Effector memory CD8-positive, alpha-beta T cell (primary cell): ENCODE measurements at regions not wholly inside any gene's neighbourhood (a gene's known extent, or its start where the extent isn't known, plus 50 kb on each side); places are given as distances from the start of the nearest gene placed in this dataset.
"Not testable (repeated sequence)": the region's sequence is repeated elsewhere in the genome, so short reads cannot be mapped to it uniquely, and the experiment has no call there.

Experiments used
- ATAC-seq: fragments of 150-1000 bp; cut with Tn5 transposase; replicated peaks from 2 replicates; pipeline ENCODE4 v1.10.0; 2021; ENCODE audit warnings: mild to moderate bottlenecking, moderate library complexity
- DNase-seq, 3 experiments: peaks; one replicate each; pipeline ENCODE4 v3.0.0; 2021
- H3K27ac Mint-ChIP-seq, 2 donors: one replicate each; pipeline ENCODE4 v1.8.0; 2022; ENCODE audit warnings: mild to moderate bottlenecking in 2 of 2, mixed read lengths in 2 of 2, moderate library complexity in 2 of 2
- H3K27me3 Mint-ChIP-seq, 2 donors: one replicate each; pipeline ENCODE4 v1.8.0; 2022; ENCODE audit warnings: mixed read lengths in 2 of 2
- H3K36me3 Mint-ChIP-seq: one replicate; pipeline ENCODE4 v1.8.0; 2022; ENCODE audit warnings: mild to moderate bottlenecking, moderate library complexity, mixed read lengths; ENCODE audit not compliant: insufficient read depth
- H3K4me1 Mint-ChIP-seq, 2 donors: one replicate each; pipeline ENCODE4 v1.8.0; 2022; ENCODE audit warnings: low read depth in 2 of 2, mixed read lengths in 2 of 2
- H3K4me3 Mint-ChIP-seq, 2 donors: one replicate each; pipeline ENCODE4 v1.8.0; 2022; ENCODE audit warnings: mild to moderate bottlenecking in 2 of 2, mixed read lengths in 2 of 2, moderate library complexity in 2 of 2
- H3K9me3 Mint-ChIP-seq, 2 donors: one replicate each; pipeline ENCODE4 v1.8.0; 2022; ENCODE audit warnings: mixed read lengths in 2 of 2

DNA sequence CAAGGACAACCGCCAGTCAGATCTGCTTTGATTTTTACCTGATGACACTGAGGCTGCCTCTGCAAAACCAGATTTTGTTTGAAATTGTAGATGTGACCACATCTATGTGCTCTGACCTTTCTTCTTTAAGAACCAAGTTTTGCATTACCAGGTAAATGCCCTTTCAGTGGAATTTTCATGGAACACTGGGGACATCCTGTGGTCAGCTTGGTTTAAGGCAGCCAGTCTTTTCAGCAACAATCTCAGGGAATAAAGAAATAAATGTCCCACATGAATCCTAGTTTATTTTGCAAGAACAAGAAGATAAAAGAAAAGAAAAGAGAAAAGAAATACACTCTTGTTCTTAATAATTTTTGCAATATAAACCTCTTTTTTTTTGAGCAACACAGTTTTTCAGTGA is 90.6 kb downstream of the POU3F3 start:
- Mint-ChIP-seq H3K4me3 (no peak overlapping the region), H3K27ac (no peak overlapping the region), H3K27me3 (peaks cover 19 to 64% of the 10 kb centered on the region in 2 donors), H3K36me3 (no peaks in the 10 kb centered on the region), H3K4me1 (no peaks in the 10 kb centered on the region), H3K9me3 (no peaks in the 10 kb centered on the region)
- ATAC-seq: no peak
- no peak for DNase-seq

- H3K4me3 Mint-ChIP-seq: no peak overlapping the region
- no peaks in the 10 kb centered on the region for H3K4me1 Mint-ChIP-seq
- H3K27me3 Mint-ChIP-seq: peaks cover 19 to 59% of the 10 kb centered on the region in 2 donors
- H3K36me3 Mint-ChIP-seq: no peaks in the 10 kb centered on the region
- H3K9me3 Mint-ChIP-seq: no peaks in the 10 kb centered on the region
- ATAC-seq (no peak), DNase-seq (no peak)
- H3K27ac Mint-ChIP-seq: no peak overlapping the region
Observed at GRCh38 chr2:104945121-104945520, 91.2 kb downstream of the POU3F3 start.

DNA sequence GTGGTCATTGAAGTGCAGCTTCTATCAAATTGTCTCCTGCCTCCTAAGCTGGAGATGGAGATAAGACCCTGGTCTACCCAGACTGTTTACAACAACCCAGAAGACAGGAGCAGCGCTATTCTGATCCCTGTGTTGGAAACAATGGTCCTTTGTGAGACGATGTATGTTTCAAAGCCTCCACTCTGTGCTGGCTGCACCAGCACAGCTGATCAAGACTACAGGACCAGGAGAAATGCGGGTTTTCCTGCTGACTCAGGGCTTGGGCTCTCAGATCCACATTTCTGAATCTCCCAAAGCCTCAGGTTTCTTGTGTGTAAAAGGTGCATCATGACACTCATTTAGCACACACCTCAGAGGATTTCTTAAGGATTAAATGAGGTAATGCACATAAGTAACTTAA is 92.0 kb downstream of the POU3F3 start:
- no peak for ATAC-seq
- no peaks in the 10 kb centered on the region for H3K4me1 Mint-ChIP-seq
- H3K4me3 Mint-ChIP-seq: no peak overlapping the region
- H3K9me3 Mint-ChIP-seq: no peaks in the 10 kb centered on the region
- no peak for DNase-seq
- no peaks in the 10 kb centered on the region for H3K36me3 Mint-ChIP-seq
- H3K27ac Mint-ChIP-seq: no peak overlapping the region
- peaks cover 19 to 55% of the 10 kb centered on the region in 2 donors for H3K27me3 Mint-ChIP-seq

- H3K9me3 Mint-ChIP-seq, DNase-seq, H3K4me3 Mint-ChIP-seq, H3K36me3 Mint-ChIP-seq, ATAC-seq, H3K27ac Mint-ChIP-seq, H3K4me1 Mint-ChIP-seq: not testable (repeated sequence)
- H3K27me3 Mint-ChIP-seq: peaks cover 25 to 41% of the 10 kb centered on the region in 2 donors
Observed at GRCh38 chr2:104947456-104947855, 90.4 kb upstream of the MRPS9 start.

- Mint-ChIP-seq H3K9me3 (no peaks in the 10 kb centered on the region), H3K27ac (no peak overlapping the region), H3K4me3 (no peak overlapping the region), H3K27me3 (peaks cover 0 to 6% of the 10 kb centered on the region in 2 donors), H3K4me1 (no peaks in the 10 kb centered on the region), H3K36me3 (no peaks in the 10 kb centered on the region)
- DNase-seq (no peak), ATAC-seq (no peak)
Observed at GRCh38 chr2:104952976-104953375, 84.9 kb upstream of the MRPS9 start.

GRCh38 chr2:104965900-104966299 is 72.0 kb upstream of the MRPS9 start:
- H3K27ac Mint-ChIP-seq: no peak overlapping the region
- peaks cover 3% of the 10 kb centered on the region for H3K36me3 Mint-ChIP-seq
- no peak for DNase-seq
- no peak overlapping the region for H3K4me3 Mint-ChIP-seq
- H3K27me3 Mint-ChIP-seq: peaks cover 46 to 61% of the 10 kb centered on the region in 2 donors
- no peak for ATAC-seq
- H3K9me3 Mint-ChIP-seq: peaks cover 4 to 17% of the 10 kb centered on the region in 2 donors
- peaks cover 0 to 2% of the 10 kb centered on the region in 2 donors for H3K4me1 Mint-ChIP-seq

- Mint-ChIP-seq H3K9me3 (peaks cover 4 to 10% of the 10 kb centered on the region in 2 donors), H3K27ac (no peak overlapping the region), H3K36me3 (no peaks in the 10 kb centered on the region), H3K27me3 (peaks cover 36 to 62% of the 10 kb centered on the region in 2 donors), H3K4me1 (peaks cover 0 to 2% of the 10 kb centered on the region in 2 donors), H3K4me3 (no peak overlapping the region)
- no peak for ATAC-seq
- no peak for DNase-seq
Observed at GRCh38 chr2:104969564-104969963, 68.3 kb upstream of the MRPS9 start.

DNA sequence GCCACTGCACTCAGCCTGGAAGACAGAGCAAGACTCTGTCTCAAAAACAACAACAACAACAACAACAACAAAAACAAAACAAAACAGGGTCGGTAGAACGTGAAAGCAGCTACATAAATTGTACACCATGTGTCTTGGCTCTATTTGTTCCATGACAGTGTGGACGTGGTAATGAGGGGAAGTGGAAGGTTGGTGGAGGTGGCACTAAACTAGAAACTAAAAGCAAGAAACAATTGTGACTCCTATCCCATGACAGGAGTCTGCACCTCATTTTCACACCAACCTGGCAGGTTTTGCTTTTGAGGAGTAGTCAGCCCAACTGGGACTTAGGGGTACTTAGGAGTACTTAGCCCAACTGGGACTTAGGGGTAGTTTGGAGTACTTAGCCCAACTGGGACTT is 62.5 kb upstream of the MRPS9 start:
- no peak for DNase-seq
- H3K4me1 Mint-ChIP-seq: peaks cover 6 to 7% of the 10 kb centered on the region in 2 donors
- H3K36me3 Mint-ChIP-seq: no peaks in the 10 kb centered on the region
- H3K27me3 Mint-ChIP-seq: peaks cover 16 to 42% of the 10 kb centered on the region in 2 donors
- no peak overlapping the region for H3K4me3 Mint-ChIP-seq
- no peak for ATAC-seq
- H3K27ac Mint-ChIP-seq: no peak overlapping the region
- no peaks in the 10 kb centered on the region for H3K9me3 Mint-ChIP-seq

GRCh38 chr2:104975851-104976250 is 62.0 kb upstream of the MRPS9 start:
- Mint-ChIP-seq H3K4me1 (peaks cover 6 to 7% of the 10 kb centered on the region in 2 donors), H3K27me3 (peaks cover 21 to 42% of the 10 kb centered on the region in 2 donors), H3K9me3 (no peaks in the 10 kb centered on the region), H3K36me3 (no peaks in the 10 kb centered on the region), H3K4me3 (no peak overlapping the region), H3K27ac (no peak overlapping the region)
- ATAC-seq: no peak
- DNase-seq: no peak

GRCh38 chr2:104976603-104977120 is 61.2 kb upstream of the MRPS9 start:
- Mint-ChIP-seq H3K36me3 (no peaks in the 10 kb centered on the region), H3K4me3 (no peak overlapping the region), H3K9me3 (no peaks in the 10 kb centered on the region), H3K4me1 (peaks cover 6 to 7% of the 10 kb centered on the region in 2 donors), H3K27ac (peak overlapping the region in 1 of 2 donors; percentile 26), H3K27me3 (peaks cover 25 to 40% of the 10 kb centered on the region in 2 donors)
- DNase-seq: peak in 2 of 3 experiments; percentile 2 to 12
- ATAC-seq: peak; percentile 68

GRCh38 chr2:104977958-104978357 is 59.9 kb upstream of the MRPS9 start:
- Mint-ChIP-seq H3K27ac (no peak overlapping the region), H3K4me3 (no peak overlapping the region), H3K36me3 (no peaks in the 10 kb centered on the region), H3K27me3 (peaks cover 16 to 32% of the 10 kb centered on the region in 2 donors), H3K9me3 (no peaks in the 10 kb centered on the region), H3K4me1 (peaks cover 6 to 7% of the 10 kb centered on the region in 2 donors)
- ATAC-seq (no peak), DNase-seq (no peak)

DNA sequence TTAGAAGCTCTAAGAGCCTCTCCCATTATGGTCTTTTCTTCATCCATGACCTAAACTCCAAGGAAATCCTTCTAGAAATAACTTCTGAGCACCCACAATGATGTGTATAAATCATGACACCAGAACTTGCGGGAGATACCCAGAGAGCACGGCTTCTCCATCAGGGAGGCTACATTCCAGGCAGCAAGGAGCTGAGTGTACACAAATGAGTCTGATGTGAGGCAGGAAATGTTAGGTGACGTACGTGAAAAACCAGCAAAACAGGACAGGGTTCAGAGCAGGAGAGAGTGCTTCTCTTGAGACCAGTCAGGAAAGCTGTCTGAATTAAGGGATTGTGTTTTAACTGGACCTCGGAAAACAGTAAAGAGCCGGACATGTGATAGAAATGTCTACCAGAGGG is 58.1 kb upstream of the MRPS9 start:
- not testable (repeated sequence) for H3K9me3 Mint-ChIP-seq, H3K27ac Mint-ChIP-seq, DNase-seq, ATAC-seq, H3K4me1 Mint-ChIP-seq, H3K4me3 Mint-ChIP-seq, H3K36me3 Mint-ChIP-seq
- peaks cover 23 to 37% of the 10 kb centered on the region in 2 donors for H3K27me3 Mint-ChIP-seq

DNA sequence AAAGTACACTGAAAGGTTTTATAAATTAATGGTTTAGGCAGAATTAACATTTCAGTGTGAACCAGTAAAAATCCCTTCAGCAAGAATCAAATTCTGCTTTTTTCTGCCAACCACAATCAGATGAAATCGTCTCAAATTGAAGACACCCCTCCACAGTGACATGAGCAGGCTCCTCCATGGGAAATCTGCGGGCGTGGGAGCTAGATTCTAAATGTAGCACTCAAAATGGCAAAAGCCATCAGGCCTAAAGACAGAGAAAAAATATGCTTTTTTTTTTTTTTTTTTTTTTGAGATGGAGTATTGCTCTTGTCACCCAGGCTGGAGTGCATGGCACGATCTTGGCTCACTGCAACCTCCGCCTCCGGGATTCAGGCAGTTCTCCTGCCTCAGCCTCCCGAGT is 55.8 kb upstream of the MRPS9 start:
- Mint-ChIP-seq H3K36me3 (no peaks in the 10 kb centered on the region), H3K4me1 (no peaks in the 10 kb centered on the region)
- ATAC-seq: no peak

More for the DNA sequence above, 55.8 kb upstream of the MRPS9 start:
- no peak overlapping the region for H3K27ac Mint-ChIP-seq
- no peaks in the 10 kb centered on the region for H3K9me3 Mint-ChIP-seq
- peaks cover 32 to 46% of the 10 kb centered on the region in 2 donors for H3K27me3 Mint-ChIP-seq
- H3K4me3 Mint-ChIP-seq: no peak overlapping the region
- no peak for DNase-seq
